Neural progenitor cell (in vitro differentiated cells): ENCODE measurements at regions not wholly inside any gene's neighbourhood (a gene's known extent, or its start where the extent isn't known, plus 50 kb on each side); places are given as distances from the start of the nearest gene placed in this dataset.

Experiments
- CTCF ChIP-seq: fragments of 200-600 bp; sonication (generic); IDR thresholded peaks from 2 replicates; pipeline ENCODE4 v1.5.1; 2017; ENCODE audit warnings: antibody characterized with exemption, mild to moderate bottlenecking
- EZH2 ChIP-seq: fragments of 200-600 bp; sonication (generic); IDR thresholded peaks from 2 replicates; pipeline ENCODE4 v1.6.1; 2017; ENCODE audit warnings: antibody characterized with exemption, mild to moderate bottlenecking, moderate library complexity
- EZH2phosphoT487 ChIP-seq: fragments of 200-600 bp; sonication (generic); IDR thresholded peaks from 2 replicates; pipeline ENCODE4 v1.6.1; 2017; ENCODE audit warnings: antibody characterized with exemption

DNA sequence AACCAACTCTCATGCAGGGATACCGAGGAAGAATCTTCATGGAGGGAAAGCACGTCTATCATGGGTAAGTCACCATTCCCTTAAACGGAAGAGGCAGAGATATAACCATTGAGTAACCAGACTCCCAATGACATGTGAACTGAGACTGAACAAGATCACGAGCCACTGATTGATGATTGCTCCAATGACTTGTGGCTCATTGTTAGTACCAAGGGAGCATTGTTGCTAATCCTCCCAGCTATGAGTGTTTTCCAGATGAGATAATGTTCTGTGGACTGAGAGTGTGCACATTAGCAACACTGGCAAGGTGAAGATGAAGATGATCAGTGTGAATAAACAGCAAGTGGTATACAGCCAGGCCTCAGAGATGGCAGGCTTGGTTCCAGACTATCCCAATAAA lies 219.2 kb upstream of the MAP3K1 start:
- TF ChIP-seq CTCF (no peak), EZH2phosphoT487 (no peak), EZH2 (no peak)
